ENCODE measurements at regions not wholly inside any gene's neighbourhood (a gene's known extent, or its start where the extent isn't known, plus 50 kb on each side); places are given as distances from the start of the nearest gene placed in this dataset.
A peak's percentile ranks its signal among the peaks of the same experiment; 100 is the strongest.

- no peaks in the 10 kb centered on the region for H3K36me3 ChIP-seq (ENCODE audit: control insufficient read depth in 2 of 3, insufficient read depth in 3 of 3, low read length in 3 of 3)
- TF ChIP-seq, protein P1, sequence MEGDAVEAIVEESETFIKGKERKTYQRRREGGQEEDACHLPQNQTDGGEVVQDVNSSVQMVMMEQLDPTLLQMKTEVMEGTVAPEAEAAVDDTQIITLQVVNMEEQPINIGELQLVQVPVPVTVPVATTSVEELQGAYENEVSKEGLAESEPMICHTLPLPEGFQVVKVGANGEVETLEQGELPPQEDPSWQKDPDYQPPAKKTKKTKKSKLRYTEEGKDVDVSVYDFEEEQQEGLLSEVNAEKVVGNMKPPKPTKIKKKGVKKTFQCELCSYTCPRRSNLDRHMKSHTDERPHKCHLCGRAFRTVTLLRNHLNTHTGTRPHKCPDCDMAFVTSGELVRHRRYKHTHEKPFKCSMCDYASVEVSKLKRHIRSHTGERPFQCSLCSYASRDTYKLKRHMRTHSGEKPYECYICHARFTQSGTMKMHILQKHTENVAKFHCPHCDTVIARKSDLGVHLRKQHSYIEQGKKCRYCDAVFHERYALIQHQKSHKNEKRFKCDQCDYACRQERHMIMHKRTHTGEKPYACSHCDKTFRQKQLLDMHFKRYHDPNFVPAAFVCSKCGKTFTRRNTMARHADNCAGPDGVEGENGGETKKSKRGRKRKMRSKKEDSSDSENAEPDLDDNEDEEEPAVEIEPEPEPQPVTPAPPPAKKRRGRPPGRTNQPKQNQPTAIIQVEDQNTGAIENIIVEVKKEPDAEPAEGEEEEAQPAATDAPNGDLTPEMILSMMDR (IDR thresholded peaks at IDR 0.05; ENCODE audit: borderline replicate concordance, extremely low read depth, insufficient read depth) = no peak
- no peak overlapping the region for H3K9ac ChIP-seq (ENCODE audit: low read length in 3 of 3)
- H3K4me3 ChIP-seq (ENCODE audit: low read length in 3 of 3) = no peak overlapping the region
- no peaks in the 10 kb centered on the region for H3K9me3 ChIP-seq (ENCODE audit: control insufficient read depth in 2 of 3, insufficient read depth in 1 of 3, low read length in 3 of 3)
- H3K27me3 ChIP-seq (ENCODE audit: control insufficient read depth, insufficient read depth, low read length) = no peaks in the 10 kb centered on the region
- intact Hi-C loops (cut with DNase I) = no loop called here
- no peak for DNase-seq
- no peaks in the 10 kb centered on the region for H3K4me1 ChIP-seq (ENCODE audit: control insufficient read depth in 2 of 3, insufficient read depth in 2 of 3, low read depth in 1 of 3, low read length in 3 of 3)
- H3K27ac ChIP-seq (ENCODE audit: low read depth in 2 of 2, low read length in 2 of 2) = no peak overlapping the region
- FAIRE-seq = no peak
Observed at GRCh38 chr1:82600314-82600713, 799.6 kb downstream of the ADGRL2 start.

DNA sequence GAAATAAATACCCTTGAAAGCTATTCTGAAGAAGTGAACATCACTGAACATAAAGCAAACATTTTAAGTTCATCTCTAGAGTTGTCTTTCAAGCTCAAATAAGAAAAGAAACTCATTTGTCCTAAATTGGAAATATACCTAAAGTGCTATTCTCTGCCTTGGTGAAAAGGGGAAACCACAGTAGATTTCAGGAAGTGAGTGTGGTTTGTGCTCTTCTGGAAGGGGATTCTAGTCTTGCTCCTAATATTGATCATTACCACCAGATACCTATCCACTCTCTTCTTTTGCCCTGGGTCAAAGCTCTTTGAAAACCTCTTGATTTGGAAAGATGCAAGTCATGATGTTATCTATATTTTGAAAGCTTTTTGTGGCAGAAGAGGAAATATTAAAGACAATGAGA lies 798.1 kb downstream of the ADGRL2 start:
- FAIRE-seq = no peak

DNA sequence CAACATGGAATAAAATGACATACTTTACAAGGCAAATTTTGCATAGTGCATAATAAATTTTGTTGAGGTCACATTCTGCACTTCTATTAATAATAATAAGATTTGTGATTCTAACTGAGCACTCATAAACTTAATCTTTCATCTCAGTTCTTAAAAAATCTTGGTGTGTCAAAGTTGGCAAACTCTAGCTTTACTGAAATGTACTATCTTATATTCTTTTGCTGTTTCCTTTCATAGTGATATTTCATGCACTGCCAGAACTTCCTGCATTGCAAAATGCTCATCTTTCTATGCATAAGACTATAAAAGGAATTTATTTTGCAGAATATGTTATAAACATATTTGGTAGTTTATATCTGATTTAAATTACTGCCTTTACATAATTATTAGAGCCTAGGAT lies 797.6 kb downstream of the ADGRL2 start:
- H3K9ac ChIP-seq (ENCODE audit: low read length in 3 of 3) = no peak overlapping the region
- DNase-seq = peak in 1 of 5 donors; percentile 21
- H3K27me3 ChIP-seq (ENCODE audit: control insufficient read depth, insufficient read depth, low read length) = no peaks in the 10 kb centered on the region
- no peak for FAIRE-seq
- no peak overlapping the region for H3K4me3 ChIP-seq (ENCODE audit: low read length in 3 of 3)
- no peaks in the 10 kb centered on the region for H3K36me3 ChIP-seq (ENCODE audit: control insufficient read depth in 2 of 3, insufficient read depth in 3 of 3, low read length in 3 of 3)
- no peak overlapping the region for H3K27ac ChIP-seq (ENCODE audit: low read depth in 2 of 2, low read length in 2 of 2)
- no peaks in the 10 kb centered on the region for H3K4me1 ChIP-seq (ENCODE audit: control insufficient read depth in 2 of 3, insufficient read depth in 2 of 3, low read depth in 1 of 3, low read length in 3 of 3)
- no peaks in the 10 kb centered on the region for H3K9me3 ChIP-seq (ENCODE audit: control insufficient read depth in 2 of 3, insufficient read depth in 1 of 3, low read length in 3 of 3)
- TF ChIP-seq, protein P1 (IDR thresholded peaks at IDR 0.05; ENCODE audit: borderline replicate concordance, extremely low read depth, insufficient read depth) = no peak
- intact Hi-C loops (cut with DNase I) = no loop called here

More for the DNA sequence above, 798.1 kb downstream of the ADGRL2 start:
- H3K9ac ChIP-seq (ENCODE audit: low read length in 3 of 3) = no peak overlapping the region
- H3K36me3 ChIP-seq (ENCODE audit: control insufficient read depth in 2 of 3, insufficient read depth in 3 of 3, low read length in 3 of 3) = no peaks in the 10 kb centered on the region
- intact Hi-C loops (cut with DNase I) = no loop called here
- no peak overlapping the region for H3K4me3 ChIP-seq (ENCODE audit: low read length in 3 of 3)
- DNase-seq = no peak
- H3K9me3 ChIP-seq (ENCODE audit: control insufficient read depth in 2 of 3, insufficient read depth in 1 of 3, low read length in 3 of 3) = no peaks in the 10 kb centered on the region
- no peak overlapping the region for H3K27ac ChIP-seq (ENCODE audit: low read depth in 2 of 2, low read length in 2 of 2)
- no peaks in the 10 kb centered on the region for H3K4me1 ChIP-seq (ENCODE audit: control insufficient read depth in 2 of 3, insufficient read depth in 2 of 3, low read depth in 1 of 3, low read length in 3 of 3)
- H3K27me3 ChIP-seq (ENCODE audit: control insufficient read depth, insufficient read depth, low read length) = no peaks in the 10 kb centered on the region
- TF ChIP-seq, protein P1 (IDR thresholded peaks at IDR 0.05; ENCODE audit: borderline replicate concordance, extremely low read depth, insufficient read depth) = no peak

- Histone ChIP-seq H3K9me3 (ENCODE audit: control insufficient read depth in 2 of 3, insufficient read depth in 1 of 3, low read length in 3 of 3) (no peaks in the 10 kb centered on the region), H3K9ac (ENCODE audit: low read length in 3 of 3) (no peak overlapping the region), H3K36me3 (ENCODE audit: control insufficient read depth in 2 of 3, insufficient read depth in 3 of 3, low read length in 3 of 3) (no peaks in the 10 kb centered on the region), H3K4me3 (ENCODE audit: low read length in 3 of 3) (no peak overlapping the region), H3K27ac (ENCODE audit: low read depth in 2 of 2, low read length in 2 of 2) (no peak overlapping the region), H3K4me1 (ENCODE audit: control insufficient read depth in 2 of 3, insufficient read depth in 2 of 3, low read depth in 1 of 3, low read length in 3 of 3) (no peaks in the 10 kb centered on the region), H3K27me3 (ENCODE audit: control insufficient read depth, insufficient read depth, low read length) (no peaks in the 10 kb centered on the region)
- TF ChIP-seq, protein P1 (IDR thresholded peaks at IDR 0.05; ENCODE audit: borderline replicate concordance, extremely low read depth, insufficient read depth) = no peak
- intact Hi-C loops (cut with DNase I) = no loop called here
- DNase-seq = no peak
- FAIRE-seq = no peak
Observed at GRCh38 chr1:82597649-82598048, 796.9 kb downstream of the ADGRL2 start.
